ENCODE measurements at regions not wholly inside any gene's neighbourhood (a gene's known extent, or its start where the extent isn't known, plus 50 kb on each side); places are given as distances from the start of the nearest gene placed in this dataset.

- no peak for TF ChIP-seq CTCF (IDR thresholded peaks at IDR 0.05)
- no peak for TF ChIP-seq POLR2A (IDR thresholded peaks at IDR 0.05)
- no peak for TF ChIP-seq EP300 (IDR thresholded peaks at IDR 0.05; ENCODE audit: low read depth)
- no peak for TF ChIP-seq POLR2AphosphoS5 (IDR thresholded peaks at IDR 0.05)
Observed at GRCh38 chr10:130495891-130496636, 359.9 kb downstream of the GLRX3 start.
